GM23338 (cell line): ENCODE measurements at regions not wholly inside any gene's neighbourhood (a gene's known extent, or its start where the extent isn't known, plus 50 kb on each side); places are given as distances from the start of the nearest gene placed in this dataset.

Experiments
- CREB1 ChIP-seq: fragments of 250-450 bp; sonication (Bioruptor Pico); IDR thresholded peaks from 2 replicates; pipeline ENCODE4 v1.5.0; 2020; ENCODE audit warnings: low read depth, mild to moderate bottlenecking, moderate library complexity
- EZH2 ChIP-seq: fragments of 200-600 bp; sonication (generic); IDR thresholded peaks from one replicate; pipeline ENCODE4 v1.8.0; 2017; ENCODE audit warnings: antibody characterized with exemption, mild to moderate bottlenecking, low read depth; ENCODE audit not compliant: unreplicated experiment
- EZH2phosphoT487 ChIP-seq: fragments of 200-600 bp; sonication (generic); IDR thresholded peaks from one replicate; pipeline ENCODE4 v1.8.1; 2018; ENCODE audit warnings: antibody characterized with exemption; ENCODE audit not compliant: unreplicated experiment
- POLR2AphosphoS5 ChIP-seq: IDR thresholded peaks from 2 replicates; pipeline ENCODE4 v1.6.1; 2016; ENCODE audit warnings: antibody characterized with exemption, low read depth
- STAT1 ChIP-seq: IDR thresholded peaks from one replicate; pipeline ENCODE4 v1.6.1; 2016; ENCODE audit warnings: antibody characterized with exemption; ENCODE audit not compliant: unreplicated experiment
- ZNF114 ChIP-seq: fragments of 250-450 bp; sonication (Bioruptor Pico); IDR thresholded peaks from 2 replicates; pipeline ENCODE4 v1.5.0; 2020; ENCODE audit warnings: mild to moderate bottlenecking, moderate library complexity
- TF ChIP-seq, protein P1 (sequence below), 2 experiments: fragments of 200-600 bp in 1 of 2; sonication (generic) in 1 of 2; conservative IDR thresholded peaks; 2 replicates each; pipeline versions ENCODE4 v1.5.1 to v1.6.1; 2016 to 2017; ENCODE audit warnings: antibody characterized with exemption in 2 of 2, low read depth in 2 of 2, mild to moderate bottlenecking in 2 of 2, moderate library complexity in 1 of 2
- TF ChIP-seq, protein P2 (sequence below): IDR thresholded peaks from one replicate; pipeline ENCODE4 v1.6.1; 2018; ENCODE audit warnings: antibody characterized with exemption; ENCODE audit not compliant: unreplicated experiment

DNA sequence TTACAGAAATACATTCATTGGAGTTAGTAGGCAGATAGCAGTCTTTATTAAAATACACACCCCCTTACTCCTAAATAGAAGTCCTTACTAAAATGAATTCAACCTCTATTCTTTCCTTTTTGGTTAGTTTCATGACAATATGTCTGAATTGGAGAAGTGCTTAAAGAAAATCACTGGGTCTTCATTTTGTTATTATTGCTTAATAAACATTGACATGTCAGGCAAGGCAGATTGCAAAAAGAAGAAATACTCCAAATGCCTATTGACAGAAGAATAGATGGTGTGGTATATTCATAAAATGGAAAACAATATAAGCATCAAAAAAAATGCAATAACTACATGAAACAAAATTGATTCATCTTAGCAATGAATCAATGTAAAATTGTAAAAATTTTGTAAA, 135.5 kb downstream of the TMEM26 start:
- TF ChIP-seq ZNF114 (CRISPR knock-in tag) (no peak), EZH2 (no peak), EZH2phosphoT487 (no peak), POLR2AphosphoS5 (no peak), CREB1 (no peak), STAT1 (no peak)
- TF ChIP-seq, protein P1, sequence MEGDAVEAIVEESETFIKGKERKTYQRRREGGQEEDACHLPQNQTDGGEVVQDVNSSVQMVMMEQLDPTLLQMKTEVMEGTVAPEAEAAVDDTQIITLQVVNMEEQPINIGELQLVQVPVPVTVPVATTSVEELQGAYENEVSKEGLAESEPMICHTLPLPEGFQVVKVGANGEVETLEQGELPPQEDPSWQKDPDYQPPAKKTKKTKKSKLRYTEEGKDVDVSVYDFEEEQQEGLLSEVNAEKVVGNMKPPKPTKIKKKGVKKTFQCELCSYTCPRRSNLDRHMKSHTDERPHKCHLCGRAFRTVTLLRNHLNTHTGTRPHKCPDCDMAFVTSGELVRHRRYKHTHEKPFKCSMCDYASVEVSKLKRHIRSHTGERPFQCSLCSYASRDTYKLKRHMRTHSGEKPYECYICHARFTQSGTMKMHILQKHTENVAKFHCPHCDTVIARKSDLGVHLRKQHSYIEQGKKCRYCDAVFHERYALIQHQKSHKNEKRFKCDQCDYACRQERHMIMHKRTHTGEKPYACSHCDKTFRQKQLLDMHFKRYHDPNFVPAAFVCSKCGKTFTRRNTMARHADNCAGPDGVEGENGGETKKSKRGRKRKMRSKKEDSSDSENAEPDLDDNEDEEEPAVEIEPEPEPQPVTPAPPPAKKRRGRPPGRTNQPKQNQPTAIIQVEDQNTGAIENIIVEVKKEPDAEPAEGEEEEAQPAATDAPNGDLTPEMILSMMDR (conservative IDR thresholded peaks at IDR 0.05; ENCODE audit: low read depth in 2 of 2), result no peak
- TF ChIP-seq, protein P2, sequence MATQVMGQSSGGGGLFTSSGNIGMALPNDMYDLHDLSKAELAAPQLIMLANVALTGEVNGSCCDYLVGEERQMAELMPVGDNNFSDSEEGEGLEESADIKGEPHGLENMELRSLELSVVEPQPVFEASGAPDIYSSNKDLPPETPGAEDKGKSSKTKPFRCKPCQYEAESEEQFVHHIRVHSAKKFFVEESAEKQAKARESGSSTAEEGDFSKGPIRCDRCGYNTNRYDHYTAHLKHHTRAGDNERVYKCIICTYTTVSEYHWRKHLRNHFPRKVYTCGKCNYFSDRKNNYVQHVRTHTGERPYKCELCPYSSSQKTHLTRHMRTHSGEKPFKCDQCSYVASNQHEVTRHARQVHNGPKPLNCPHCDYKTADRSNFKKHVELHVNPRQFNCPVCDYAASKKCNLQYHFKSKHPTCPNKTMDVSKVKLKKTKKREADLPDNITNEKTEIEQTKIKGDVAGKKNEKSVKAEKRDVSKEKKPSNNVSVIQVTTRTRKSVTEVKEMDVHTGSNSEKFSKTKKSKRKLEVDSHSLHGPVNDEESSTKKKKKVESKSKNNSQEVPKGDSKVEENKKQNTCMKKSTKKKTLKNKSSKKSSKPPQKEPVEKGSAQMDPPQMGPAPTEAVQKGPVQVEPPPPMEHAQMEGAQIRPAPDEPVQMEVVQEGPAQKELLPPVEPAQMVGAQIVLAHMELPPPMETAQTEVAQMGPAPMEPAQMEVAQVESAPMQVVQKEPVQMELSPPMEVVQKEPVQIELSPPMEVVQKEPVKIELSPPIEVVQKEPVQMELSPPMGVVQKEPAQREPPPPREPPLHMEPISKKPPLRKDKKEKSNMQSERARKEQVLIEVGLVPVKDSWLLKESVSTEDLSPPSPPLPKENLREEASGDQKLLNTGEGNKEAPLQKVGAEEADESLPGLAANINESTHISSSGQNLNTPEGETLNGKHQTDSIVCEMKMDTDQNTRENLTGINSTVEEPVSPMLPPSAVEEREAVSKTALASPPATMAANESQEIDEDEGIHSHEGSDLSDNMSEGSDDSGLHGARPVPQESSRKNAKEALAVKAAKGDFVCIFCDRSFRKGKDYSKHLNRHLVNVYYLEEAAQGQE, result no peak
